NCI-H524 (cell line): ENCODE measurements at regions not wholly inside any gene's neighbourhood (a gene's known extent, or its start where the extent isn't known, plus 50 kb on each side); places are given as distances from the start of the nearest gene placed in this dataset.

Experiments
- DNase-seq, 2 experiments: peaks; one replicate each; lab custom pipeline; 2025; lab: John Stamatoyannopoulos, UW

DNA sequence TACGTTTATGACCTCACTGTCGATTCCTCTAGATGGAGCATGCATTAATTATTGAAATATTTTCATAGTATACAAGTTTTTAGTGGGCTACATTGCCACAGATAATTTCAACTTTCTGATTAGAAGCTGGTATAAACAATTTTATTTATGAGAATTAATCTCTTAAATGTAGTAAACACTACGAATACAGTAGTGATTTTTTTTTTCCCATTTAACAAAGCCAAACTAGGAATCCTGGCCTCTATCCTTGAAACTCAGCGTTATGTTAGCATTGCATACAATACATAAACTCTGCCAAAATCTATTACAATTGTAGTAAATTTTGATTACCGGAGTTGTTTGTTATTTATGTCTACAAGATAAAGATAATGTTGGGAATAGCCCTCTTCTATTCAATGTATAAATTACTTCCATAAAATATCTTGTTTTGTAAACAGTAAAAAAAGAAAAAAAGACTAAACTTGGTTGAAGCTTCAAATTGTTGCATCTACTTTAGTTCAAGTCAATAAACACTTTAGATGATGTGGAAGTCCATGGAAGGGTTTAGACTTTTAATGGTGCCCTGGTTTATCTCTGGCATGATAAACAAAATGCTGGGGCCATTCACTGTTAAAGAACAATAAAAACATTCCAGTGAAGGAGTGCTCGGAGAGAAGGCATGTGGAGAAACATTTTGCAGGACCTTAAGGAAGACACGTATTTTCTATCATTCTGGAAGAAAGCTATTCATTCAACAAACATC is 77.3 kb upstream of the NR2F2 start:
- no peak for DNase-seq

DNA sequence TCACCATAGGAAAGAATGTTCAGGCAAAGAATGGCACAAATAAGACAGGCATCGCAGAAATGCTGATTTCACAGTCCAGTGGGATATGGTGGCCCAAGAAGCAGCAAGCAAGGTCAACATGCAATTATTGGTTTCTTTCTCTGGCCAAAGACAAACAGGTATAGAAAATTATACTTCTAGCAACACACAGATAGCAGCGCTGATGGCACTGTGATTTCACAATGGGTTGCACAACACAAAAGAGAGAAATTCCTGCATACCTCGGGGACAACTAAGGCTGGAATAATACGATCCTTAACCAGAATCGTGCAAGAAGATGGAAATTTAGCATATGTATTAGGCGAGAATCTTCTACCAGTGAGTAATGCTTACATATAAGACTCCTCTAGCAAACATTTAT is 76.3 kb upstream of the NR2F2 start:
- DNase-seq: no peak

DNA sequence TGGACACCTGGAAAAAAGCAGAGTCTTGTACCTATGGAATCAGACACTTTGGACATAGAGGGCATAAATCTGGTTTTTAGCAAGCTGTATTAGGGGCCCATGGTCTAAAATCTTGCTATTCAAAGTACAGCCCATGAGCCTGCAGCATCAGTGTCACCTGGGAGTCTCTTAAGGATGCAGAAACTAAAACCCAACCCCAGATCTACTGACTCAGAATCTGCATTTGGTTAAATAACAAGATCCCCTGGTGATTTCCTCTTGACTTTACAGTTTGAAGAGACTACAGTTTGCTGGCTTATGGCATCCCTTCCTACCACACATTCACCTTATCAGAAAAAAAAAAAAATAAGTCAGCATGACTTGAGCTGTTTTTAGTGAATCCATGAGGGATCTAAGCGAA is 74.9 kb upstream of the NR2F2 start:
- no peak for DNase-seq

DNA sequence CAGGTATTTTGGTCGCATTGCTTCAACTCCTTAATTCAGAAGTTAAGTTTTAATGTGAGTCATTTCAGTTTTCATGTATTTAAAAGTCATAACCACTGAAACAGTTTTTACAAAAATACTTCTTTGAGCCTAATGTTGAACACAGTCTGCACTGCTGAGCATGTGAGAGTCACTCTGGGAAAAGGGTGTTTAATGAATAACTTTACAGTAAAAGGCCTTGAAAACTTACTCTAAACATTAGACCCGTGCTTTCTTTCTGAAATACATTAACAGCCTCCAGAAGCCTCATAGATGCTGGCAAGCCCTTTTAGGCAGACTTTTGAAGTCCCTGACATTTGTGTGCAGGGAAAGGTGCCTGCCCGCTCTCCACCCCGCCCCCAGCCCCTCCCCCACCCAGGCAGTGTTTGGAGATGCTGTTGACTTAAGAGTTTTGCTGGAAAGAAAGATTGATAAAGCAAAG is 68.9 kb upstream of the NR2F2 start:
- DNase-seq: no peak

DNA sequence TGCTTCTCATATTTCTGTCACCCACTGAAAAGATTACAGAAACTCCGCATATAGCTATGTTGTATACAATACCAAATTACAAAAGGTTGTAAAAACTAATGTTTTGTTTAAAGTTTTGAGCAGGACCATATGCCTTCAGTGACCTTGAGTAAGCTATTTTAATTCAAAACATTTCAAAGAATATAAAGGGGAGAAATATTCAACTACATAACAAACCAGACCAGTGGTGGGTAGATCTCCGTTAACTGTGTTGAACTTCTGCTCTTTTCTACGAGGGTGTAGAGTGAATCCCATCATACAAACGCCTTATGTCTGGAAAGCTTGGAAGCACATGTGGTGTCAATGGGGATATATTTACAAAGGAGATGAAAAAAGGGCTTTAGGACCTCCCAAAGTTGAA is 68.4 kb upstream of the NR2F2 start:
- no peak for DNase-seq

DNA sequence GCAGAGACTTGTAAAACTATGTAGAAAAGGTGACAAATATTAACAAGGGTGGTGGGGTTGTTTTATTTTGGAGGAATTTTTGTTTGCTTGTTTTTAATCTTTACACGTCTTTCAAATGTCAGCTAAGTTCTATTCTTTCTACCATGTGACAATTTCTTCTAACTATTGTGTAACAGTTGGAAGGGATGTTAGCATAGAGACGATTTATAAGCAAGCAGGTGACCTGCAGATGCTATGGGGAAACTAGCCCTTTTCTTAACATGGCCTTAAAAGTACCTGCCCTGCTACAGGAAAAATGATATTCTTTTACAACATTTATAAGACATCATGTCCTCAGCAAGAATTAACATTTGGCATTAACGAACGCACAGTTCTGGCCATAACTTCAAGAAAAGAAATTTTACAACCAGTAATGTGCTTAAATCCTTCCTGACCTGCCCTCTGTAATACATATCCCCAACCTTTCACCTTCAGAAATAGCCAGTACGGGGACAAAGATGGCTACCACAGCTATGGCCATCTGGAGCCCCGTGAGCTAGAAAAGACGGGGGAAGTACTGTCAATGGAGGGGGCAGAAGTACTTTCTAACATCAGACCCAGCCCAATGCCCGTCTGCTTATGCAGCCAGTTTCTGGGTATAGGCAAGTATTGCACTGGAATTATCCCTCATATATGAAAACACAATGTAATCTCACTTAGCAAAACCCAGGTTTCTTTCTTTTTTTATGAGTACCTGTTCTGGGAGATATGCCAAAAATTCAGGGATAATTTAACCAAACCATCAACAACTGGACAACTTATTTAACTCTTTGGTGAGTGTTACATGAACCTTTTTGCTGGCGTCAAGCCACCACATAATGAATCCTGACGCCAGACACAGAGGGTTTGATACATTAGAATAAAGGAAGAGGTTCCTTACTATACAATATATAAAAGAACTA is 67.7 kb upstream of the NR2F2 start:
- no peak for DNase-seq

DNA sequence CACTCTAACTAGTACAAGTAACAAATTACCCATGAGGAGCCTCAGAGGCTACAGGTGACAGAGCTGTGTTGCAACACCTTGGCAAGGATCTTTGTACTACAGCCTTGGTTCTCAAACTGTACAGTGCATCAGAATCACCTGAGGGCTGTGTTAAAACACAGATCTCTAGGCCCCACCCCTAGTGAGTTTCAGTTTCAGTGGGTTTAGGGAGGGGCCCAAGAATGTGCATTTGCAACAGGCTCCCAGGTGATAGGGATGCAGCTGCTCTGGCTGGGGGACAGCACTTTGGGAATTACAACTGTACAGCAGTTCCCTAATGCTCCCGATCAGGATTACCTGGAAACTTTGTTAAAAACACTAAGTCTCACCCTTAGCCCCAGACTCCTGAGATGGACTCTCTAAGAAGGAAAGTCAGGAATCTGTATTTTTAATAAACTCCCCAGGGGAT is 66.1 kb upstream of the NR2F2 start:
- no peak for DNase-seq

DNA sequence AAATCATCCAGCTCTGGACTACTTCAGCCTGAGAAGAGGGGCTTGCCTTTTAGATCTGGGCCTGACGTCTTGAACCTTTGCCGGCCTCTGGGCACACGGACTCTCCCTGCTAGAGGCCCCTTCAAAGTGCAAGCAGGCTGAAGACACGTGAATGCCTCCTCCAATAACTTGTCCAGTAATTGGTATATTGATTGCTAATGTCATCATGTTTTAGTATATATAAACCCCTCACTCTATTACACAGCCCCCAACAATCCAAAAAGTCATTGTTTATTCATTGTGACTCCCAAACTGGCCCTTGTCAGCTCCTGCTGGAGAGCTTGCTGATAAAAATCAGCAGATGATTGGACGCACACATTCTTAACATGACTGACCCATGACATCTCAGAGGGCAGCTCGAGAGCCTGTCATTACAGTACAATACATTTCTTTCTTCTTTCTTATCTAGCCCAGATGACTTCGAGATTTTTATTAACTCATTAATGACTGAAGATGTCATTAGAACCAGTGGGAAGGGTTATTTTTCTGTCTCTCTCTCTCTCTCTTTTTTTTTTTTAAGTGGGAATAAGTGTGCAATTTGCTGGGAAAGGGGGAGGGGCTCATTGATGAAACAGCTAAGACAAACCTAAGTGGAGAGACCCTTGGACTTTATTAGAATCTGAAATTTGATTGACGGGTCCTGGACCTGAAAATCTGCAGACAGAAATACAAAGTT is 65.5 kb upstream of the NR2F2 start:
- DNase-seq: no peak

DNA sequence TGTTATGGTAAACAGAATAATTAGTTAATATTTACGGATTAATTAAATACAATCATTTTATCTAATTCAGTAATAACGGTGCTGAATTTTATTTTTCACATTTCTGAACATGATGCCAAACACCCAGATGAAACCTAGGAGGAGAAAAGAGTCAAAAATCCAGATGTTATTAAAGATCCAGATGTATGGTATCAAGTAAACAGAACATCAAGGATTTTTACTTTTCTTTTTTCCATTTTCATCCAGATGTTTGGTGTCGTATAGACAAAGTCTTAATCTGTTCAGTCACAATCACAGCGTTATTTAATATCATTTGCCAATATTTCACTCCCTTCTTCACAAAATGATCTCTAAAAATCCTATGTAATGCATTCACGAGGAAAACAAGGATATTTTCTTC is 64.0 kb upstream of the NR2F2 start:
- DNase-seq: no peak

DNA sequence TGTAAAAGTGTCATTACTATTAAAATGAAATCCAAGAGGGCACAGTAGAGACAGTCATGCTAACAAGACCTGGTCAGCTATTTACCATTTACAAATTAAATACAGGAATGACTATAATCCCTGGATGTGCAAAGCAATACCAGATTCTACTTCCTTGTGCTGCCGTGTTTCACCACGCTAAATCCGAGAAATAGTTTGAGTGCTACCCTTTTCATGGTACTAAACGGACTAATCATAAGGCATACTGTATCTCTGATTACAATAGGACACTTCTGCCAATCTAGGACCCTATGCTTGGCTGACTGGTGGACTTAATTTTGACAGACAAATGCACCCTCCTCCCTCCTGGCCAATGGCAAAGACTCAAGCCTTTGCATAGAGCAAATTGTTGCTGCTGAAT is 63.0 kb upstream of the NR2F2 start:
- DNase-seq: no peak

DNA sequence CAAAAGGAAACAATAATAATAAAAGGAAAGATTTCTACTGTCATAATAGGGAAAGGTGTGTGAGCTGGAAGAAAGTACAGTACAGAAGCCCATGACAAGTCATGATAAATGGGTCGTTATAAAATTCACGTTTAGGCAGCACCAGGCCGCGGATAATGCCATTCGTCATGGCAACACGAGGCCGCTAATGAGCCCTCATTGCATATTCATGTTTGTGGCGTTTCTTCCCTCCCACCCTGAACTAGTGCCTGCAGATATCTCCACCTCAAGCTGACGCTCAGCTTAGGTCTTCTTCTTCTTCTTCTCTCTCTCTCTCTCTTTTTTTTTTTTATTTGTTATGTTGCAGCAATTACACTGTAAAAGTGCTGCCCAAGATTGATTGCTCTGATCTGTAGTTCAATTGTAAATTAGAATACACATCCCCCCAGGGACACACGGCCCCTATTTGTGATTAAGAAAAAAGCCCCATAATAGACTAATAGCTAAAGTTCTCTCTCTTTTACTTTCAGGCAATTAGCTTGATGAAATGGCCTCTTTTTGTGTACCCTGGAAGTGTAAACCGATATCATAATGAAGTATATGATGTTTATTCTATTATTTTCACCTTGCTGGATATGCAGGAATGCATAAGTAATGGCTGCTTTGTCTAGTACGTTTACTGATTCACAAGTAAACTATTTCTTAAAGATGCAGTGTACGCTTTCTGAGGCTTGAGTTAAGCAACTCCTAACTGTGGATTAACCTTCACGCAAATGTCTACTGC is 61.9 kb upstream of the NR2F2 start:
- DNase-seq: no peak

DNA sequence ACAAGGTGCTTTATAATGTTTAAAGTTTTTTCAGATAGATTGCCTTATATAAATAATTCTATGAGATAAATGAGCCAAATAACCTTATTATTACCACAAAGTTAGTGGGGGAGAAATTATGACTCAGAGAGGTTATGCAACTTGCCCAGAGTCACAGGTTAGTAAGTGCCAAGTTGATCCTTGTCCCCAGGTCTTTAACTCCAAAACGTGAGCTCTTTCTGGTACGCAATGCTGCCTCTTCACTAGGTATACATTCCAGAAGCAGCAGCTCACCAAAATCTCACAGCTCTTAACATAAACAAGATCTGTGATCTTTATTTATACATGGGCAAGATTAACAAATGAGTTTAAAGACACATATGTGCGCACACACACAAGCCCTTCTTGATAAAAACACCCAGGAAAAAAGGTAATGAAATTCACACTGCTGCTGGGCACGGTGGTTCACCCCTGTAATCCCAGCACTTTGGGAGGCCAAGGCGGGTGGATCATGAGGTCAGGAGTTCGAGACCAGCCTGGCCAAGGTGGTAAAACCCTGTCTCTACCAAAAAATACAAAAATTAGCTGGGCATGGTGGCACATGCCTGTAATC is 59.8 kb upstream of the NR2F2 start:
- DNase-seq: no peak

DNA sequence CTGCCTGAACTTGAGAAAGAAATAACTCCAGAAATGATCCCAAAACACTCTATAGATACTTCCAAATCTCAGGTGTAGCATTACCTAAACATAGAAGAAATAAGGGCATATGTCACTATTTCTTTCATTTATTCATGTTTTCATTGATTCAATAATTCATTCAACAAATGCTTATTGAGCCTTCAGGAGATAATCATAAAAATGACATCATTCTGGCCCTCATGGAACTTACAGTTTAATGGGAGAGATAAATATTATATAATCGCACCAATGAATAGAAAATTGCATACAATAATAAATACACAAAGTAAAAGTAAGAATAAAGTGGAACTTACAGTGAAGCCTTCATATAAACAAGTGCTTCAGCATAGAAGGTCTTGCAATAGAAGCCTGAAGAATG is 58.1 kb upstream of the NR2F2 start:
- DNase-seq: no peak

DNA sequence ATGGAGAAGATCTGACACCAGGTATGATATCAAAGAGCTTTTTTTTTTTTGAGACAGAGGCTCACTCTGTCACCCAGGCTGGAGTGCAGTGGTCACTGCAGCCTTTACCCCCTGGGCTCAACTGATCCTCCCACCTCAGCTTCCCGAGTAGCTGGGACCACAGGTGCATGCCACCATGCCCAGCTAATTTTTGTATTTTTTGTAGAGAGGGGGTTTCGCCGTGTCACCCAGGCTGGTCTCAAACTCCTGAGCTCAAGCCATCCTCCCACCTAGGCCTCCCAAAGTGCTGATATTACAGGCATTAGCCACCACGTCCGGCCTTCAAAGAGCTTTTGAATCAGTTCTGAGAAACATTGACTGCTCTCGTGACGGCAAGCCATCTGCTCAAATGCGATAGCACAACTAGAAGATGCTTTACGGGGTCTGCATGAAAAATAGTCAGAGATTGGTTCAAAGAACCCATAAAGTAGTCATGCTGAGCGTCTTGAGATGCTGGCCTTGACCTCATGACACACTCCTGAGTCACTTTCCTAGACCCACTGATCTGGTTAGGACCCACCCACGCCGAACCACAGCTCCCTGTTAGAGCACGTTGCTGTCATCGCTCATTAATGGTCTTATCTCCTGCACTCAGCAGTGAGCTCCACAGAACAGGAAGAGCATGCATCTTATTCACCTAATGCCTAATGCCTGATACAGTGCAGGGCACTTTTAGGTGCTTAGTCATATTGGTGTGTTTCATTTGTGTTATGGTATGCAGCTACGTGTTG is 57.0 kb upstream of the NR2F2 start:
- DNase-seq: no peak

DNA sequence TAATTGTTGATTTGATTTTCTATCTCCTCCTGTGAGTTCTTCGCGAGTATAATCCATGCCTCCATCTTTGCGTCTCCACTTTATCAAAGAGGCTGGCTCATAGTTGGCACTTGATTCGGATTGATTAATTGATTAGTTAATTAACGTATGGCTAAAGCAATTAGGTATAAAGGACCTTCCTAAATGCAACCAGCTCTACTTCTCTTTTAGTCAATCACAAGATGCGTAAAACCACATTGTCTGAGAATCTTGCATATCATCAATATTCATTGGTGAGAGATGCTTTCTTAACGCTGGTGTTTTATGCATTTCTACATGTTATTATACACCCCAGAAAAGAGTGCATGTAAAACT is 56.4 kb upstream of the NR2F2 start:
- no peak for DNase-seq

DNA sequence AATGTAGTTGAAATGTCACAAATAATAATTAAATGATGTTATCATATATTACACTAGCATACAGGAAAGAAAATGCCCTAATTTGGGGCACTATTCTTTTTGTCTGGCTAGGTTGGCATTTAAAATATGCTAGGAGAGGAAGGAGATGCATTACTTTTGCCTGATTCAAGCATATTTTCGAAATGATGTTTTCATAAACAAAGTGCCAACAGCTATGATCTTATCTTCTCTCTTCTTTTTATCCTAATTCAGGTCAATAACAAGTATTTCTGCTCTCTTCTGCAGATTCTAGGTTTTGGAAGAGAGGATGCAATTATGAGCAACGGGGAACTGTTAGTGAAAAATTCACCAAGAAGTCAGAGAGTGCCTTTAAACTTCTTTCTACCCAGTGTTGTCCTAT is 55.8 kb upstream of the NR2F2 start:
- DNase-seq: no peak

DNA sequence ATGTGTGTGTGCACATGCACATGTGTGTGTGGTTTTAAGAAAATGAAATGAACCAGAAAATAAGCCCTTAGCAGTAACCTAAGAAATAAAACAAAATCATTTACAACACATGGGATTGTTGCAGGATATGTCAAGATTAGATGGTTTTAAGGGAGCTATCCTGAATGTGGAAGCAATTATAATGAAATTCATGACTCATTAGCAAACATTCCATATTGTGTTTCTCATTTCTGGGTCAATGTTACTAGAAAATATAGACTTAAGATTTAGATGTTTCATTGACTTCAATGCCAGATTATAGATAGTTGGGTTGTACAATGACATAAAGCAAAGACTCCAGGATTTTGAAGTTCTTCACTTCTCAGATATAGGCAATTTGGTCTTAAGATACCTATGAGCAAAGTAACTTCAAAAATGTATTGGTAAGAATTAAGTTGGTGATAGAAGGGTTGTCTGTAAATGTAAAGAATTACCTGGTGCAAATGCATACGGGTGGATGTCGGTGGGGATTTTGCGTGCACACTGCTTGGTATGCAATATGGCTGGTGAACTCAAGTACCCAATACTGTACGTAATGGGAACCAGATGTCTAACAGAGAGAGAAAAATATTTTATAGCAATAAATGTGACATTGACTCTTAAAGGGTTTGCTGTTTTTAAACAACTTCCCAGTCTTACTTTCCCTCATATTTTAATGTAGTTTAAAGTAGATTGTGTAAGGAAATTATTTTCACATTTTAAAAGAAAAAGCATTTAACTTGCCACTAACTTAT is 53.9 kb upstream of the NR2F2 start:
- no peak for DNase-seq
